ENCODE measurements at regions not wholly inside any gene's neighbourhood (a gene's known extent, or its start where the extent isn't known, plus 50 kb on each side); places are given as distances from the start of the nearest gene placed in this dataset.

DNA sequence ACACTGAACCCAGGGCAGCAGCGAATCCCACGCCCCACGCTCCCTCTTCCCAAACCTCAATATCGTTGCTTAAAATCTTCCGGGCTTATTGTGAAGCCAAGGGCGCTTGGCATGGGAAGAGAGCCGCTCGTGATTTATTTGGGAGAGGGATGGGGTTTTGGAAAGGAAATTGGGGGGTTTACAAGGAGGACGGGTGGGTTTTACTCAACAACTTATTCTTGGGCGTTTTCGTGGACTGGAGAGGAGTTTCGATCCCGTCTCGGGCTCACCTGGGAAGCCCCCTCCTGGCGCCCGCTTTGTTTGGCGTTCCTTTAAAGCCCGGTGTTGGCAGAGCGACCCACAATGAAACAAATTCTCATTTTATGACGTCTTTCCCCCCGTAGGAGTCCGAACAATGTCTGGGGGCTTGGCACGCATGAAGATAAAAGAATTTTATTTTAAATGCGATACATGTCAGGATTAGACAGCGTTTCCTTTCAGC, 135.3 kb downstream of the INSIG2 start:
- Mint-ChIP-seq H3K36me3 (ENCODE audit: low read depth) (no peaks in the 10 kb centered on the region), H3K4me1 (ENCODE audit: low read depth) (peaks cover 28% of the 10 kb centered on the region), H3K27me3 (peaks cover 87% of the 10 kb centered on the region), H3K27ac (peak overlapping the region; percentile 19), H3K4me3 (peak overlapping the region; percentile 86), H3K9me3 (no peaks in the 10 kb centered on the region)
- Histone ChIP-seq H3K27me3 (ENCODE audit: control insufficient read depth in 1 of 2, insufficient read depth in 2 of 2, low read length in 2 of 2) (peaks cover 44 to 62% of the 10 kb centered on the region in 2 experiments), H3K9me3 (ENCODE audit: control insufficient read depth in 1 of 2, insufficient read depth in 1 of 2, low read length in 2 of 2) (peaks cover 0 to 10% of the 10 kb centered on the region in 2 experiments), H3K4me1 (ENCODE audit: insufficient read depth, low read length) (peaks cover 19% of the 10 kb centered on the region), H3K36me3 (ENCODE audit: insufficient read depth, low read length) (no peaks in the 10 kb centered on the region), H3K27ac (ENCODE audit: low read depth in 1 of 2, low read length in 2 of 2) (no peak overlapping the region), H3K4me3 (ENCODE audit: low read length) (peak overlapping the region; percentile 67)
- ATAC-seq (ENCODE audit: poor library complexity) (peak; percentile 31), DNase-seq (peak in 2 of 14 experiments; percentile 48 to 58)
- intact Hi-C loops (cut with DNase I, micrococcal nuclease), result loop anchor here (2.0 to 10.0 kb wide), 4 partner anchors 641 to 1251 kb away; partner anchors contain the start of genes C2orf76 (in 1 of the 2) and DBI (in 1 of the 2)
- ChIA-PET POLR2A (interaction anchor here (0.6 to 1.3 kb wide), 6 partner anchors 36 to 660 kb away, joined by 3 to 6 read pairs (median 4); partner anchors contain the start of genes CCDC93 and DDX18), CTCF (interaction anchor here (2.0 kb wide), 1 partner anchor 632 kb away, joined by 11 read pairs; no protein-coding TSS in a partner anchor)
- TF ChIP-seq, protein P1, sequence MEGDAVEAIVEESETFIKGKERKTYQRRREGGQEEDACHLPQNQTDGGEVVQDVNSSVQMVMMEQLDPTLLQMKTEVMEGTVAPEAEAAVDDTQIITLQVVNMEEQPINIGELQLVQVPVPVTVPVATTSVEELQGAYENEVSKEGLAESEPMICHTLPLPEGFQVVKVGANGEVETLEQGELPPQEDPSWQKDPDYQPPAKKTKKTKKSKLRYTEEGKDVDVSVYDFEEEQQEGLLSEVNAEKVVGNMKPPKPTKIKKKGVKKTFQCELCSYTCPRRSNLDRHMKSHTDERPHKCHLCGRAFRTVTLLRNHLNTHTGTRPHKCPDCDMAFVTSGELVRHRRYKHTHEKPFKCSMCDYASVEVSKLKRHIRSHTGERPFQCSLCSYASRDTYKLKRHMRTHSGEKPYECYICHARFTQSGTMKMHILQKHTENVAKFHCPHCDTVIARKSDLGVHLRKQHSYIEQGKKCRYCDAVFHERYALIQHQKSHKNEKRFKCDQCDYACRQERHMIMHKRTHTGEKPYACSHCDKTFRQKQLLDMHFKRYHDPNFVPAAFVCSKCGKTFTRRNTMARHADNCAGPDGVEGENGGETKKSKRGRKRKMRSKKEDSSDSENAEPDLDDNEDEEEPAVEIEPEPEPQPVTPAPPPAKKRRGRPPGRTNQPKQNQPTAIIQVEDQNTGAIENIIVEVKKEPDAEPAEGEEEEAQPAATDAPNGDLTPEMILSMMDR (IDR thresholded peaks at IDR 0.05), result no peak

DNA sequence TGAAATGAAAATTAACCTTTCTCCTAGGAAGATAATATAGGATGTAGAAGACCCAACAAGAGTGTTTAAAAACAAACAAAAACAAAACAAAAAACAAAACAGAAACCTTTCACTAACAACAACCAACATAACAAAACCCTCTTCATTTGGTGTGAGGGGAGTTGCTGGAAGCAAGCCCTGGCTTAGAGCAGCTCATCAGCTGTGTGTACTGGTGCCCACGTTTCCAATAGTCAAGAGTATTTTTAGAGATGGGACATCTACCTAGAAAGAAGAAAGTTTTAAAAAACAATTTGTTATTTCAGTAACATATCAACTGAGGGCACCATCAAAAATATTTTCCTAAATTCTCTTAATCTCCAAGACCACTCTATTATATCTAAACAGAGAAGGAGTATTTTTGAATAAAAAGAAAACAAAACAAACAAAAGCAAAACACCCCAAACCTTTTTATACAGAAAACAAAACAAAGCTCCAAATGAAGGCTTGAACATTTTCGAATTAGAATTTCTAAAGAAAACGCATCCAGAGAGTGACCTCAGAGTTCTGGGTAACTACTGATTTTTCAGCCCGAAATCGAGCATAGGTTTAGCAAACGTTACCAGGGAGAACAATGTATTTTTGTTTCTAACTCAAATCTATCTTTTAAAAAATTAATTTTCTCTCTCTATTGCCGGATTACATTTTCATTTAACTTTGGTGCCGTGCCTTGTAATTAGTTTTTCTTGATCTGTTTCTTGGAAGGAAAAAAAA, 134.6 kb downstream of the INSIG2 start:
- H3K4me3 Mint-ChIP-seq, result peak overlapping the region; percentile 86
- H3K4me1 ChIP-seq (ENCODE audit: insufficient read depth, low read length), result peaks cover 19% of the 10 kb centered on the region
- H3K4me1 Mint-ChIP-seq (ENCODE audit: low read depth), result peaks cover 28% of the 10 kb centered on the region
- H3K4me3 ChIP-seq (ENCODE audit: low read length), result no peak overlapping the region
- H3K9me3 ChIP-seq (ENCODE audit: control insufficient read depth in 1 of 2, insufficient read depth in 1 of 2, low read length in 2 of 2), result peaks cover 0 to 10% of the 10 kb centered on the region in 2 experiments
- ATAC-seq (ENCODE audit: poor library complexity), result no peak
- intact Hi-C loops (cut with DNase I, micrococcal nuclease), result loop anchor here (1.0 to 10.0 kb wide), 5 partner anchors 632 to 1252 kb away; partner anchors contain the start of genes C2orf76 (in 1 of the 2) and DBI (in 1 of the 2)
- no peaks in the 10 kb centered on the region for H3K9me3 Mint-ChIP-seq
- TF ChIP-seq, protein P1 (IDR thresholded peaks at IDR 0.05), result no peak
- H3K36me3 Mint-ChIP-seq (ENCODE audit: low read depth), result no peaks in the 10 kb centered on the region
- H3K27ac Mint-ChIP-seq, result no peak overlapping the region
- ChIA-PET CTCF (interaction anchor here (1.2 to 2.0 kb wide), 6 partner anchors 11 to 640 kb away, joined by 3 to 11 read pairs (median 4); no protein-coding TSS in a partner anchor), POLR2A (interaction anchor here (1.3 kb wide), 1 partner anchor 408 kb away, joined by 4 read pairs; the partner anchor contains the start of gene DDX18)
- no peaks in the 10 kb centered on the region for H3K36me3 ChIP-seq (ENCODE audit: insufficient read depth, low read length)
- peak in 1 of 14 experiments; percentile 14 for DNase-seq
- peaks cover 80% of the 10 kb centered on the region for H3K27me3 Mint-ChIP-seq
- H3K27ac ChIP-seq (ENCODE audit: low read depth in 1 of 2, low read length in 2 of 2), result no peak overlapping the region
- H3K27me3 ChIP-seq (ENCODE audit: control insufficient read depth in 1 of 2, insufficient read depth in 2 of 2, low read length in 2 of 2), result peaks cover 44 to 62% of the 10 kb centered on the region in 2 experiments

DNA sequence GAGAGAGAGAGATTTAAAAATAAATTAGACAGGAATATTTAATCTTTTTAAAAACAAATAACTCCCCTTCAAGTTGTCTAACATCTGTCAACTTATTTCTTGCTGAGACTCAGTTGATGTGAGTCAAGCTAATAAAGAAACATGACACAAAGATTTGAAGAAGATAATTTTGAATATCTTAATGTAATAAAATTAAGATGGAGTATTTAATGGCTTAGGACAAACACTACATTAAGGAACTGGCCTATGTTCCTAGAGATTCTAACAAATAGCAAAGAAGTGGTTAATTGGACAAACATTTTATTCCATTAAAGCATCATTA, 134.0 kb downstream of the INSIG2 start:
- Mint-ChIP-seq H3K27me3 (peaks cover 78% of the 10 kb centered on the region), H3K4me3 (peak overlapping the region; percentile 12), H3K36me3 (ENCODE audit: low read depth) (no peaks in the 10 kb centered on the region), H3K9me3 (no peaks in the 10 kb centered on the region), H3K4me1 (ENCODE audit: low read depth) (peaks cover 28% of the 10 kb centered on the region), H3K27ac (no peak overlapping the region)
- Histone ChIP-seq H3K27ac (ENCODE audit: low read depth in 1 of 2, low read length in 2 of 2) (no peak overlapping the region), H3K36me3 (ENCODE audit: insufficient read depth, low read length) (no peaks in the 10 kb centered on the region), H3K9me3 (ENCODE audit: control insufficient read depth in 1 of 2, insufficient read depth in 1 of 2, low read length in 2 of 2) (peaks cover 0 to 10% of the 10 kb centered on the region in 2 experiments), H3K27me3 (ENCODE audit: control insufficient read depth in 1 of 2, insufficient read depth in 2 of 2, low read length in 2 of 2) (peaks cover 44 to 67% of the 10 kb centered on the region in 2 experiments), H3K4me1 (ENCODE audit: insufficient read depth, low read length) (peaks cover 19% of the 10 kb centered on the region), H3K4me3 (ENCODE audit: low read length) (no peak overlapping the region)
- ATAC-seq (ENCODE audit: poor library complexity), result no peak
- ChIA-PET CTCF (interaction anchor here (1.2 to 1.7 kb wide), 5 partner anchors 10 to 641 kb away, joined by 3 to 9 read pairs (median 4); no protein-coding TSS in a partner anchor), POLR2A (interaction anchor here (1.0 kb wide), 1 partner anchor 89 kb away, joined by 3 read pairs; no protein-coding TSS in a partner anchor)
- intact Hi-C loops (cut with DNase I, micrococcal nuclease), result loop anchor here (1.0 to 10.0 kb wide), 5 partner anchors 633 to 1253 kb away; partner anchors contain the start of genes C2orf76 (in 1 of the 2) and DBI (in 1 of the 2)
- no peak for DNase-seq
- TF ChIP-seq, protein P1 (IDR thresholded peaks at IDR 0.05), result peak; percentile 50
